GM19395 (cell line): ENCODE measurements at regions not wholly inside any gene's neighbourhood (a gene's known extent, or its start where the extent isn't known, plus 50 kb on each side); places are given as distances from the start of the nearest gene placed in this dataset.

Source experiments
- ATAC-seq: cut with Tn5 transposase; IDR thresholded peaks from one replicate; pipeline ENCODE4 v1.9.1; 2021; ENCODE audit warnings: mild to moderate bottlenecking, moderate library complexity; ENCODE audit not compliant: unreplicated experiment

- no peak for ATAC-seq
Observed at GRCh38 chr3:180184816-180185215, 148.1 kb upstream of the PEX5L start.

- ATAC-seq, result no peak
Observed at GRCh38 chr3:180185650-180186049, 148.9 kb upstream of the PEX5L start.

GRCh38 chr3:180188512-180189309, 152.0 kb upstream of the PEX5L start:
- peak; percentile 78 for ATAC-seq

- ATAC-seq, result no peak
Observed at GRCh38 chr3:180189310-180189648, 152.5 kb upstream of the PEX5L start.

- no peak for ATAC-seq
Observed at GRCh38 chr3:180196658-180197057, 159.9 kb upstream of the PEX5L start.

GRCh38 chr3:180199417-180199995, 162.8 kb upstream of the PEX5L start:
- no peak for ATAC-seq

GRCh38 chr3:180215866-180216265, 179.1 kb upstream of the PEX5L start:
- no peak for ATAC-seq

- no peak for ATAC-seq
Observed at GRCh38 chr3:180223268-180223667, 186.5 kb upstream of the PEX5L start.

- no peak for ATAC-seq
Observed at GRCh38 chr3:180229113-180229512, 192.4 kb upstream of the PEX5L start.

GRCh38 chr3:180239939-180240338, 203.2 kb upstream of the PEX5L start:
- no peak for ATAC-seq

- ATAC-seq, result no peak
Observed at GRCh38 chr3:180246688-180247195, 210.0 kb upstream of the PEX5L start.

- ATAC-seq, result no peak
Observed at GRCh38 chr3:180250172-180250571, 213.4 kb upstream of the PEX5L start.

GRCh38 chr3:180252683-180253082, 215.9 kb upstream of the PEX5L start:
- no peak for ATAC-seq

- no peak for ATAC-seq
Observed at GRCh38 chr3:180253283-180253682, 216.5 kb upstream of the PEX5L start.

- ATAC-seq, result no peak
Observed at GRCh38 chr3:180264479-180264878, 227.7 kb upstream of the PEX5L start.

GRCh38 chr3:180265551-180265950, 228.8 kb upstream of the PEX5L start:
- no peak for ATAC-seq

GRCh38 chr3:180267202-180267843, 230.6 kb upstream of the PEX5L start:
- peak; percentile 100 for ATAC-seq

- ATAC-seq, result no peak
Observed at GRCh38 chr3:180274536-180274935, 237.8 kb upstream of the PEX5L start.

GRCh38 chr3:180275176-180275575, 238.4 kb upstream of the PEX5L start:
- ATAC-seq, result no peak

GRCh38 chr3:180277041-180277440, 240.3 kb upstream of the PEX5L start:
- no peak for ATAC-seq

- peak; percentile 98 for ATAC-seq
Observed at GRCh38 chr3:180278583-180279188, 241.9 kb upstream of the PEX5L start.

- no peak for ATAC-seq
Observed at GRCh38 chr3:180280555-180280954, 243.8 kb upstream of the PEX5L start.
